PFSK-1 (cell line): ENCODE measurements at regions not wholly inside any gene's neighbourhood (a gene's known extent, or its start where the extent isn't known, plus 50 kb on each side); places are given as distances from the start of the nearest gene placed in this dataset.

ENCODE experiments used
- FOXP2 ChIP-seq: optimal IDR thresholded peaks from 2 replicates; pipeline ENCODE3; 2011; ENCODE audit warnings: borderline replicate concordance, control low read depth, inconsistent platforms; ENCODE audit not compliant: insufficient read depth; ENCODE audit errors: extremely low read length, extremely low read depth
- POLR2AphosphoS5 ChIP-seq: IDR thresholded peaks from 2 replicates; pipeline ENCODE4 v1.6.1; 2012; ENCODE audit warnings: low read depth, mild to moderate bottlenecking, control low read depth, low read length, moderate library complexity
- REST ChIP-seq, 2 experiments: IDR thresholded peaks; 2 replicates each; pipeline versions ENCODE4 v1.6.1 to v1.8.0; 2011 to 2012; ENCODE audit warnings: low read depth in 2 of 2, low read length in 2 of 2, control low read depth in 1 of 2, inconsistent platforms in 1 of 2, mild to moderate bottlenecking in 1 of 2, moderate library complexity in 1 of 2; ENCODE audit not compliant: insufficient read depth in 1 of 2
- SIN3A ChIP-seq: IDR thresholded peaks from 2 replicates; pipeline ENCODE4 v1.6.1; 2012; ENCODE audit warnings: mild to moderate bottlenecking, low read length, moderate library complexity, borderline replicate concordance; ENCODE audit not compliant: insufficient read depth
- TAF1 ChIP-seq: IDR thresholded peaks from 2 replicates; pipeline ENCODE4 v1.6.1; 2012; ENCODE audit warnings: low read length, control low read depth, borderline replicate concordance; ENCODE audit not compliant: insufficient read depth

GRCh38 chr1:80841261-80841660 lies 959.5 kb upstream of the ADGRL2 start:
- TF ChIP-seq POLR2AphosphoS5, result no peak
- TF ChIP-seq SIN3A, result no peak
- no peak for TF ChIP-seq REST (IDR thresholded peaks at IDR 0.05; ENCODE audit: insufficient read depth in 1 of 2, low read depth in 2 of 2, low read length in 2 of 2)
- TF ChIP-seq FOXP2, result no peak
- TF ChIP-seq TAF1, result no peak

DNA sequence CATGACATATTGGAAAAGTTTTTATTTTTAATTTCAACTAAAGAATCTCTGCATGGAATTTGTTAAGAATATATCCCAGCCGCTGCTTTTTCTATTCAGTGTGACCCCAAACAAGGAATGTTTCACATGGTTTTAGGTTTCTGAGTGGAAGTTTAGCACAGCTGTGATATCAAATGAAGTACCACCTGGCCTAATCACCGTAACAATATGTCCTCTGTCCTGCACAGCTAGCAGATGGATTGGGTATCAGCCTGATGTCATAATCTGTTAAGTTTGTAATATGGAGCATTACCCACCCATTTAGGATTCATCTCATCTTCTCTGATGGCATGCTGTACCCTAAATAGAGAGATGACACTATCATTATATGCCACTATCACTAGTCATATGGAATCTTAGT lies 963.7 kb upstream of the ADGRL2 start:
- TF ChIP-seq TAF1, result no peak
- TF ChIP-seq SIN3A, result no peak
- TF ChIP-seq POLR2AphosphoS5, result no peak
- TF ChIP-seq REST (IDR thresholded peaks at IDR 0.05; ENCODE audit: insufficient read depth in 1 of 2, low read depth in 2 of 2, low read length in 2 of 2), result no peak
- no peak for TF ChIP-seq FOXP2

DNA sequence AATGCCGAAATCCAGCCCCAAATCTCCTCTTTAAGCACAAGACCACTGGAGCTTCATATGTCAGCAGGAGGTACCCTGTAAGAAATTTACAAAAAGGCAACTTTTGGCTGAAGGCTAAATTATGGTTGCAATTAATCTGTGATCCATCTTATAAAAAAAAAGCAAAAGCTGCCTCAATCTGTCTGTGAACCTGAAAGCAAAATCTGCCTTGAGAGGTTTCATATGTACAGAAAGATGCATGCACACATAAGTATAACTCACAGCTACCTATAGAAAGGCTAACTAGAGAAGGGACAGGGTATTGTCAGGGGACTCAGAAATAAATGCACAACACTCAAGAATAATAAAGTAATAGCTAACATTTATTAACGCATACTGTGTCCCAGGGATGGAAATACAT lies 964.2 kb upstream of the ADGRL2 start:
- no peak for TF ChIP-seq REST (IDR thresholded peaks at IDR 0.05; ENCODE audit: insufficient read depth in 1 of 2, low read depth in 2 of 2, low read length in 2 of 2)
- no peak for TF ChIP-seq TAF1
- no peak for TF ChIP-seq POLR2AphosphoS5
- no peak for TF ChIP-seq FOXP2
- no peak for TF ChIP-seq SIN3A

DNA sequence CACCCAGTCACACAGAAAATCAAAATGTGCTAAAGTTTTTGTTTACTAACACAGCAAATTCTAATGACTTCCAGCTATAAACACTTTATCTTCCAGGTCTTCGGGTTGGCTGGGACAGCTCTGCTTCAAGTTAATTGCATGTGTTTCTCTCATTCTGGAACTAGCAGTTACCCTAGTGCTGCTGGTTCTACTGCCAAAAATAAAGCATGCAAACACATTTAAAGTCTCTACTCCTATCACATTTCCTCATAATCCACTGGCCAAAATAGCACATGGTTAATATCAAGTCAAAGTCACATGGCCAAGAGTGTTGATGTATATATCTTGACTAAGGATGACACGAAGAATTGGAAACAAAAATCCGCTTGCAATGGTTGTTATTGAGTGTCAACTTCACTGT lies 973.1 kb upstream of the ADGRL2 start:
- TF ChIP-seq FOXP2, result no peak
- TF ChIP-seq REST (IDR thresholded peaks at IDR 0.05; ENCODE audit: insufficient read depth in 1 of 2, low read depth in 2 of 2, low read length in 2 of 2), result no peak
- TF ChIP-seq TAF1, result no peak
- no peak for TF ChIP-seq POLR2AphosphoS5
- TF ChIP-seq SIN3A, result no peak

GRCh38 chr1:80825067-80825466 lies 975.7 kb upstream of the ADGRL2 start:
- TF ChIP-seq REST (IDR thresholded peaks at IDR 0.05; ENCODE audit: insufficient read depth in 1 of 2, low read depth in 2 of 2, low read length in 2 of 2) (no peak), TAF1 (no peak), SIN3A (no peak), POLR2AphosphoS5 (no peak)
